ENCODE measurements at regions not wholly inside any gene's neighbourhood (a gene's known extent, or its start where the extent isn't known, plus 50 kb on each side); places are given as distances from the start of the nearest gene placed in this dataset.

GRCh38 chr7:145691377-145691914 is 425.2 kb upstream of the CNTNAP2 start:
- in situ Hi-C loops (cut with MboI; ENCODE audit: low sequenced_read_pairs, unreplicated experiment): no loop called here
- no peak for DNase-seq (ENCODE audit: low spot score)
- TF ChIP-seq CTCF (IDR thresholded peaks at IDR 0.05; ENCODE audit: borderline replicate concordance, control extremely low read depth, extremely low read depth, insufficient read depth, missing control alignments): no peak

- in situ Hi-C loops (cut with MboI; ENCODE audit: low sequenced_read_pairs, unreplicated experiment): no loop called here
- no peak for TF ChIP-seq CTCF (IDR thresholded peaks at IDR 0.05; ENCODE audit: borderline replicate concordance, control extremely low read depth, extremely low read depth, insufficient read depth, missing control alignments)
- DNase-seq (ENCODE audit: low spot score): no peak
Measured at GRCh38 chr7:145681646-145682045, 435.0 kb upstream of the CNTNAP2 start.

GRCh38 chr7:145681159-145681558 is 435.4 kb upstream of the CNTNAP2 start:
- DNase-seq (ENCODE audit: low spot score): no peak
- TF ChIP-seq CTCF (IDR thresholded peaks at IDR 0.05; ENCODE audit: borderline replicate concordance, control extremely low read depth, extremely low read depth, insufficient read depth, missing control alignments): no peak
- in situ Hi-C loops (cut with MboI; ENCODE audit: low sequenced_read_pairs, unreplicated experiment): no loop called here

- in situ Hi-C loops (cut with MboI; ENCODE audit: low sequenced_read_pairs, unreplicated experiment): no loop called here
- TF ChIP-seq CTCF (IDR thresholded peaks at IDR 0.05; ENCODE audit: borderline replicate concordance, control extremely low read depth, extremely low read depth, insufficient read depth, missing control alignments): no peak
- no peak for DNase-seq (ENCODE audit: low spot score)
Measured at GRCh38 chr7:145665499-145666258, 450.9 kb upstream of the CNTNAP2 start.

GRCh38 chr7:145655666-145656065 is 460.9 kb upstream of the CNTNAP2 start:
- in situ Hi-C loops (cut with MboI; ENCODE audit: low sequenced_read_pairs, unreplicated experiment): no loop called here
- no peak for TF ChIP-seq CTCF (IDR thresholded peaks at IDR 0.05; ENCODE audit: borderline replicate concordance, control extremely low read depth, extremely low read depth, insufficient read depth, missing control alignments)
- DNase-seq (ENCODE audit: low spot score): no peak

GRCh38 chr7:145645135-145645515 is 471.5 kb upstream of the CNTNAP2 start:
- DNase-seq (ENCODE audit: low spot score): no peak
- no peak for TF ChIP-seq CTCF (IDR thresholded peaks at IDR 0.05; ENCODE audit: borderline replicate concordance, control extremely low read depth, extremely low read depth, insufficient read depth, missing control alignments)
- in situ Hi-C loops (cut with MboI; ENCODE audit: low sequenced_read_pairs, unreplicated experiment): no loop called here
